GM12865 (cell line): ENCODE measurements at regions not wholly inside any gene's neighbourhood (a gene's known extent, or its start where the extent isn't known, plus 50 kb on each side); places are given as distances from the start of the nearest gene placed in this dataset.

ENCODE experiments used
- DNase-seq: peaks from one replicate; pipeline ENCODE4 v3.0.0; 2010; ENCODE audit warnings: low read depth
- H3K4me3 ChIP-seq: 2 replicates; pipeline ENCODE4 v1.5.1; 2011; ENCODE audit warnings: mild to moderate bottlenecking, low read depth, low read length, control low read depth
- TF ChIP-seq, protein P1 (sequence below): IDR thresholded peaks from 2 replicates; pipeline ENCODE4 v1.5.1; 2011; ENCODE audit warnings: low read length, control low read depth, low read depth, inconsistent platforms; ENCODE audit not compliant: insufficient read depth; ENCODE audit errors: missing control alignments

- no peak for DNase-seq
- TF ChIP-seq, protein P1, sequence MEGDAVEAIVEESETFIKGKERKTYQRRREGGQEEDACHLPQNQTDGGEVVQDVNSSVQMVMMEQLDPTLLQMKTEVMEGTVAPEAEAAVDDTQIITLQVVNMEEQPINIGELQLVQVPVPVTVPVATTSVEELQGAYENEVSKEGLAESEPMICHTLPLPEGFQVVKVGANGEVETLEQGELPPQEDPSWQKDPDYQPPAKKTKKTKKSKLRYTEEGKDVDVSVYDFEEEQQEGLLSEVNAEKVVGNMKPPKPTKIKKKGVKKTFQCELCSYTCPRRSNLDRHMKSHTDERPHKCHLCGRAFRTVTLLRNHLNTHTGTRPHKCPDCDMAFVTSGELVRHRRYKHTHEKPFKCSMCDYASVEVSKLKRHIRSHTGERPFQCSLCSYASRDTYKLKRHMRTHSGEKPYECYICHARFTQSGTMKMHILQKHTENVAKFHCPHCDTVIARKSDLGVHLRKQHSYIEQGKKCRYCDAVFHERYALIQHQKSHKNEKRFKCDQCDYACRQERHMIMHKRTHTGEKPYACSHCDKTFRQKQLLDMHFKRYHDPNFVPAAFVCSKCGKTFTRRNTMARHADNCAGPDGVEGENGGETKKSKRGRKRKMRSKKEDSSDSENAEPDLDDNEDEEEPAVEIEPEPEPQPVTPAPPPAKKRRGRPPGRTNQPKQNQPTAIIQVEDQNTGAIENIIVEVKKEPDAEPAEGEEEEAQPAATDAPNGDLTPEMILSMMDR, result no peak
- no peak overlapping the region for H3K4me3 ChIP-seq
Measured at GRCh38 chr7:38002689-38003088, 82.2 kb downstream of the EPDR1 start.

DNA sequence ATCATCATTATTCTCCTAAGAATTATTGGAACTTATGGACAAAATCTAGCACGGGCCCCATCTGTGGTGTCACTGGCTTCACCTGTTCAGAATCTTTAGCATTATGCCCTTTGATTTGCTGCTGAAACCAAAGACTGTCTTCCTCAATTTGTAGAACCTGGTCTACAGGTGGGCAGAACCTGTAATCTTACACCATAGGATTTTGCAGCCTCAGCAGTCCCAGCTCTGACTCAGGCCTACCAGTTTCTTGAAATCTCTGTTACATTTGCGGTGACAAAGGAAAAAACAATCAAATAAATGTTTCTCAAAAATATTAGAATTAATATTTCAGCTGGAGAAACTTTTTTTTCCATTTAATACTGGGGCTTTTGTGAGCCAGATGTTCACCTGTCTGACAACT, 86.1 kb downstream of the EPDR1 start:
- no peak overlapping the region for H3K4me3 ChIP-seq
- DNase-seq, result no peak
- TF ChIP-seq, protein P1, result no peak

GRCh38 chr7:38007096-38007495, 86.7 kb downstream of the EPDR1 start:
- DNase-seq, result no peak
- H3K4me3 ChIP-seq, result no peak overlapping the region
- TF ChIP-seq, protein P1, result no peak

DNA sequence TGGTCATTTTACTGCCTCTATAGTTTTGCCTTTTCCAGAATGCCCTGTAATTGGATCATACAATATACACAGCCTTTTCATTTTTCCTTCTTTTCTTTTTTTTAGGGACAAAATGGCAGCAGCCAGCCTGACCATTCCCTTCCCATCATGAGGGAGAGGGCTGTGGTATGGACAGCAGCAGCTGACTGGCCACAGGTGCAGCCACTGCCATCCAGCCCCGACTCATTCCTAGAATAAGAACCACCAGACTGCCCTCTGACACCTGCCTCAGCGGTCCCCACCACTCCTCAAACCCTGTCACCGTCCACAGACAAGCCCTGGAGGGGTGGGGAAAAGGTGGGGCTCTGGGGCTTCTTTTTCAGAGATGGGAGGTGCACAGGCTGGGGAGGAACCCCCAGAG, 92.8 kb downstream of the EPDR1 start:
- DNase-seq, result no peak
- TF ChIP-seq, protein P1, result no peak
- no peak overlapping the region for H3K4me3 ChIP-seq

DNA sequence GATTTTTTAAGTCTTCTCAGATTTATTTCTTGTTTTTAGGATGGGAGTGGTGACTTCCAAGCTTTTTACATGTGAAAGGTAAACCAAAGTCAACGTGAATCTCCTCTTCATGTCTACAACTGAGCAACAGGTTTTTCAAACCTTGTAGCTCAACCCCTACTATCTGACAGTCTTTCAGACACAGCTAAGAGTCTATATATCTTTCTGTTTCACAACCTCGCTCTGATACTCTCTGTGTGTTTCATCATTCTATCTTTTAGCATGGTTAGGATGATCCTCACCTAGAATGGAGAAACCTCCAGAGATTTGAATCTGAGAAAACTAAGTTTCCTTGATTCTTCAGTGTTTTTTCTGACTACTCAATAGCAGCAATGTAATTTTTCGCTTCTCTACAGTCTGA, 96.1 kb downstream of the EPDR1 start:
- no peak for DNase-seq
- H3K4me3 ChIP-seq, result no peak overlapping the region

GRCh38 chr7:38017320-38017719, 96.9 kb downstream of the EPDR1 start:
- no peak for DNase-seq
- H3K4me3 ChIP-seq, result no peak overlapping the region
- TF ChIP-seq, protein P1, result no peak

More for the DNA sequence above, 96.1 kb downstream of the EPDR1 start:
- TF ChIP-seq, protein P1, result no peak

GRCh38 chr7:38020121-38020785, 99.8 kb downstream of the EPDR1 start:
- DNase-seq, result no peak
- H3K4me3 ChIP-seq, result no peak overlapping the region
- TF ChIP-seq, protein P1, result no peak
